Large intestine (tissue), 3 donors: ENCODE measurements at regions not wholly inside any gene's neighbourhood (a gene's known extent, or its start where the extent isn't known, plus 50 kb on each side); places are given as distances from the start of the nearest gene placed in this dataset.

Experiments
- DNase-seq, 2 donors: peaks; one replicate each; pipeline versions ENCODE4 v3.0.0 to v3.0.0-alpha.2; 2013
- H3K27ac ChIP-seq: one replicate; pipeline ENCODE4 v1.5.1; 2013; ENCODE audit warnings: low read length
- H3K27me3 ChIP-seq: 2 replicates; pipeline ENCODE4 v1.6.1; 2013; ENCODE audit warnings: low read length; ENCODE audit not compliant: control insufficient read depth, insufficient read depth
- H3K36me3 ChIP-seq: 2 replicates; pipeline ENCODE4 v1.6.1; 2013; ENCODE audit warnings: low read length; ENCODE audit not compliant: control insufficient read depth, insufficient read depth
- H3K4me1 ChIP-seq: one replicate; pipeline ENCODE4 v1.6.1; 2013; ENCODE audit warnings: low read length; ENCODE audit not compliant: control insufficient read depth, insufficient read depth
- H3K4me3 ChIP-seq: one replicate; pipeline ENCODE4 v1.5.1; 2013; ENCODE audit warnings: low read length
- H3K9me3 ChIP-seq: one replicate; pipeline ENCODE4 v1.6.1; 2013; ENCODE audit warnings: mild to moderate bottlenecking, low read depth, low read length, moderate library complexity; ENCODE audit not compliant: control insufficient read depth
- WGBS: methylation state at CpG from one replicate; pipeline ENCODE4 v1.1.5; 2013; ENCODE audit warnings: low lambda C conversion rate; ENCODE audit not compliant: insufficient coverage; 5-methylcytosine and 5-hydroxymethylcytosine counted together

GRCh38 chr10:124221356-124222317, 128.2 kb upstream of the CHST15 start:
- no peak overlapping the region for H3K27ac ChIP-seq
- WGBS, result no CpG with 5 or more reads among the region's 22 CpGs

GRCh38 chr10:124220971-124221355, 127.6 kb upstream of the CHST15 start:
- no peaks in the 10 kb centered on the region for H3K36me3 ChIP-seq
- H3K27ac ChIP-seq, result peak overlapping the region; percentile 38
- no peaks in the 10 kb centered on the region for H3K9me3 ChIP-seq
- H3K27me3 ChIP-seq, result no peaks in the 10 kb centered on the region
- H3K4me3 ChIP-seq, result no peak overlapping the region
- DNase-seq, result no peak
- WGBS, result no CpG with 5 or more reads among the region's 12 CpGs
- H3K4me1 ChIP-seq, result no peaks in the 10 kb centered on the region

More at GRCh38 chr10:124221356-124222317, 128.2 kb upstream of the CHST15 start:
- Histone ChIP-seq H3K4me3 (no peak overlapping the region), H3K9me3 (no peaks in the 10 kb centered on the region), H3K36me3 (no peaks in the 10 kb centered on the region), H3K4me1 (no peaks in the 10 kb centered on the region), H3K27me3 (no peaks in the 10 kb centered on the region)
- DNase-seq, result peak in 1 of 2 donors; percentile 14

GRCh38 chr10:124220547-124220946, 127.1 kb upstream of the CHST15 start:
- DNase-seq, result no peak
- H3K27me3 ChIP-seq, result no peaks in the 10 kb centered on the region
- H3K27ac ChIP-seq, result no peak overlapping the region
- no peaks in the 10 kb centered on the region for H3K36me3 ChIP-seq
- no peak overlapping the region for H3K4me3 ChIP-seq
- WGBS, result no CpG with 5 or more reads among the region's 6 CpGs
- H3K9me3 ChIP-seq, result no peaks in the 10 kb centered on the region
- H3K4me1 ChIP-seq, result no peaks in the 10 kb centered on the region

DNA sequence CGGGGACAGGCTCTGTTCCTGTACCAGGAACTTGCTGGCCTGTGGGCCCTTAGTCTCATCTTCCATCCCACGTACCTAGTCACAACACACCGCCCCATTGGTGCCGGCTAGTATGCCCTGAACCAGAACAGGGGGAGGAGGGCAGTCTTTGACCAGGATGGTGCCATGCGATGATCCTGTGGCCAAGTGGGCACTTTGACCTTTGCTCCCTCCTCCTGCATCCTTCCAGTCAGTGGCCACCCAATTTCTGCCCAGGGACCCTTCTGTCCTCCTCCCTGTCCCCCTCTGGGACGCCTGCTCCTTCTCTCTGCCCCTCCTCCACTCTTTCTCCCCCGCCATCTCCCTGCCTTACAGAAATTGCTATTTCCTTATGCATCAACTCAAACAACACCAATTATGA, 126.3 kb upstream of the CHST15 start:
- Histone ChIP-seq H3K27ac (no peak overlapping the region), H3K27me3 (no peaks in the 10 kb centered on the region), H3K36me3 (no peaks in the 10 kb centered on the region), H3K4me1 (no peaks in the 10 kb centered on the region), H3K9me3 (no peaks in the 10 kb centered on the region), H3K4me3 (no peak overlapping the region)
- WGBS, result no CpG with 5 or more reads among the region's 7 CpGs
- DNase-seq, result no peak

DNA sequence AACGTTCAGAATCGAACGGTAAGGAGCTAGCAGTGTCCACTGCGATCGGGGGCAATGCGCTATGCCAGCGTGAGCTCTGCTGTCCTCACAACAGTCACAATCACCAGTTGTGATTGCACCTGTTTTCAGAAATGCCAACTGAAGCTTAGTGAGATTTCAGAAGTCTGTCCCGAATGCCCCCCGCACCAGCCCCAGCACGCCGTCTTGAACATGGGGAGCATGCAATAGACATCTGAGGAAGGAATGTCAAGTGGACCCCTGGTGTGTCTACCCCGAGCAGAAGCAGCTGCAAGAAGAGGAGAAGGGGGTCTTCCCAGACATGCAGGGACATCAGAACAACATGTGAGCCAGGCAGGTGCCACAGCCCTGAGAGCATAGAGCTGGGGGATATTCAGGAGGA, 125.7 kb upstream of the CHST15 start:
- no peaks in the 10 kb centered on the region for H3K4me1 ChIP-seq
- no peak overlapping the region for H3K4me3 ChIP-seq

GRCh38 chr10:124217906-124218804, 124.8 kb upstream of the CHST15 start:
- no peak for DNase-seq
- Histone ChIP-seq H3K27ac (no peak overlapping the region), H3K36me3 (no peaks in the 10 kb centered on the region), H3K27me3 (no peaks in the 10 kb centered on the region), H3K9me3 (no peaks in the 10 kb centered on the region), H3K4me1 (no peaks in the 10 kb centered on the region), H3K4me3 (no peak overlapping the region)
- no CpG with 5 or more reads among the region's 12 CpGs for WGBS

More for the DNA sequence above, 125.7 kb upstream of the CHST15 start:
- Histone ChIP-seq H3K9me3 (no peaks in the 10 kb centered on the region), H3K27me3 (no peaks in the 10 kb centered on the region), H3K36me3 (no peaks in the 10 kb centered on the region), H3K27ac (no peak overlapping the region)
- DNase-seq, result no peak
- WGBS, result 100% methylated on average over 3 of the region's 12 CpGs

DNA sequence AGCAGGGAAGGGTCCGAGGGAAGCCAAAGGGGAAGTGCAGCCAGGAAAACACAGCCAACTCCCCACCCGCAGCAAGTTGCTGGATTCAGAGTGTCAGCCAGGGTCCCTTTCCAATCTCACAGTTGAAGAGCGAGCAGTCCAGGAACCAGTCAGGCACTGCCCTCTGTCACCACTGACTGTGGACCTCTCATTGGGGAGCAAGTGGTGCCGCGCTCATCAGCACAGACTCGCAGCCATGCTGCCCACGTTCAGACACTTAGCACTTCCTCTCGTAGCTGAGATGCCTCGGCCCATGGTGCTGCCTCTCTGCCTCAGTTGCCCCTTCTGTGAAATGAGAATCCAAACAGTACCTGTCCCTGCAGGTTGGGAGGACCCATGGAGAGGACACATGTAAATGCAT, 123.6 kb upstream of the CHST15 start:
- Histone ChIP-seq H3K27ac (no peak overlapping the region), H3K4me3 (no peak overlapping the region), H3K27me3 (no peaks in the 10 kb centered on the region), H3K9me3 (no peaks in the 10 kb centered on the region), H3K36me3 (no peaks in the 10 kb centered on the region), H3K4me1 (no peaks in the 10 kb centered on the region)
- WGBS, result no CpG with 5 or more reads among the region's 9 CpGs
- DNase-seq, result no peak

DNA sequence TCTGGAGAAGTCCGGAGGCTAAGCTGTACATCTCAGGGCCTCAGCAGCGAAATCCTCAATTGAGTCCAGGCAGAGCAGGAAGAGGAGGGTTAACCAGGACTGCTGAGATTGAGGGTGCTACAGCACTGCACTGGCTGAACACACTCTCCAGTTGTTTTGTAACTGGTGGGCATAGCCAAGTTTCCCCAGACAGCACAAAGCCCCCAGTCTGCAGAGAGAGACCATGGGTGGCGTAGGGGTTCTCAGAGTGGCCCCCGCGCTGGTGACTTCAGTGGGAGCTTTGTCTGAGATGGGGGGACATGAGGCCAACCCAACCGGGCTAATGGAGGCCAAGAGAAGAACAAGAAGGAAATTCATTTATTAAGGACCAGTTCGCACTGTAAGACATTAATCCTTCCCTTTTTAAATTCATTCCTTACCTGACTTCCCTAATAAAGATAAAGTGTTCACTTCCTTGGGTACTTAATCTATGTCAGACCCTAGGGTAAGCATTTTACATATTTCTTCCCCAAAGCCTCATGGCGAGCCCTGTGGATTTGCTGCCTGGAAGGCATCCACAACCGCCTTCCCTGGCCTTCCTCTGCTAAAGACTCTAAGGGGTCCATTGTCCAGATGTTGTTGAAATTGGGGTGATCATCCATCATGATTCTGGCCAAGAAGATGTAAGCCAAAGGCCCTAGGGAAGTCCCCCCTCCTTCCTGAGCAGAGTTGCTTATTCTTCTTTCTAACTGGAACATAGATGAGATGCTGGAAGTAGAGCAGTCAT, 121.4 kb upstream of the CHST15 start:
- no peak overlapping the region for H3K4me3 ChIP-seq
- H3K27me3 ChIP-seq, result no peaks in the 10 kb centered on the region
- H3K36me3 ChIP-seq, result no peaks in the 10 kb centered on the region
- no peak overlapping the region for H3K27ac ChIP-seq
- H3K4me1 ChIP-seq, result no peaks in the 10 kb centered on the region
- DNase-seq, result no peak
- WGBS, result 98% methylated on average over 5 of the region's 9 CpGs
- H3K9me3 ChIP-seq, result no peaks in the 10 kb centered on the region

- H3K27ac ChIP-seq, result no peak overlapping the region
- H3K4me1 ChIP-seq, result no peaks in the 10 kb centered on the region
- no peak overlapping the region for H3K4me3 ChIP-seq
- H3K9me3 ChIP-seq, result no peaks in the 10 kb centered on the region
- H3K36me3 ChIP-seq, result no peaks in the 10 kb centered on the region
- no peak for DNase-seq
- WGBS, result no CpG with 5 or more reads among the region's 9 CpGs
- H3K27me3 ChIP-seq, result no peaks in the 10 kb centered on the region
Observed at GRCh38 chr10:124213899-124214510, 120.6 kb upstream of the CHST15 start.
